IMR-90 (cell line): ENCODE measurements at regions not wholly inside any gene's neighbourhood (a gene's known extent, or its start where the extent isn't known, plus 50 kb on each side); places are given as distances from the start of the nearest gene placed in this dataset.

Source experiments
- ATAC-seq: fragments of 200-7000 bp; cut with Tn5 transposase; 2 replicates; pipeline ENCODE4 v1.9.1; 2020; ENCODE audit warnings: low read depth, mild to moderate bottlenecking, moderate library complexity
- BruUV-seq: library from RNA; stranded (reverse); fragments of 400-500 nt; replicated peaks from 2 replicates; lab custom pipeline; 2021; lab: Mats Ljungman, UMichigan
- CTCF ChIA-PET: fragments of 300-600 bp; formaldehyde crosslinking; extraction: SDS; loops from one replicate; lab custom pipeline; 2021; ENCODE audit warnings: antibody characterized with exemption; lab: Yijun Ruan, JAX
- POLR2A ChIA-PET: fragments of 300-600 bp; sonication (Branson Sonifier 250); formaldehyde crosslinking; loops from one replicate; lab custom pipeline; 2022; ENCODE audit warnings: antibody characterized with exemption; ENCODE audit not compliant: unreplicated experiment; lab: Charles Lee
- DNase-seq: peaks from one replicate; pipeline ENCODE4 v3.0.0; 2013
- H2AFZ ChIP-seq: replicated peaks from 2 replicates; pipeline ENCODE3; 2013; ENCODE audit warnings: low read length, mild to moderate bottlenecking; ENCODE audit not compliant: poor library complexity
- H2AK5ac ChIP-seq: 2 replicates; pipeline ENCODE4 v1.6.1; 2013; ENCODE audit warnings: low read depth, low read length, inconsistent platforms
- H2AK9ac ChIP-seq: replicated peaks from 2 replicates; pipeline ENCODE3; 2013; ENCODE audit warnings: mild to moderate bottlenecking, low read depth, low read length, moderate library complexity; ENCODE audit not compliant: poor library complexity
- H2BK120ac ChIP-seq: 2 replicates; pipeline ENCODE4 v1.6.1; 2013; ENCODE audit warnings: low read depth, low read length, inconsistent platforms
- H2BK15ac ChIP-seq: 3 replicates; pipeline ENCODE4 v1.6.1; 2013; ENCODE audit warnings: low read depth, low read length, inconsistent platforms
- H2BK20ac ChIP-seq: 2 replicates; pipeline ENCODE4 v1.6.1; 2013; ENCODE audit warnings: low read depth, mild to moderate bottlenecking, inconsistent platforms, low read length, moderate library complexity
- H2BK5ac ChIP-seq: 2 replicates; pipeline ENCODE4 v1.6.1; 2013; ENCODE audit warnings: mild to moderate bottlenecking, low read depth, low read length, inconsistent platforms; ENCODE audit not compliant: poor library complexity, severe bottlenecking
- H3K14ac ChIP-seq: replicated peaks from 2 replicates; pipeline ENCODE4 v1.6.1; 2013; ENCODE audit warnings: low read depth, low read length, inconsistent platforms
- H3K18ac ChIP-seq: 2 replicates; pipeline ENCODE4 v1.6.1; 2013; ENCODE audit warnings: low read depth, low read length, control low read depth
- H3K23ac ChIP-seq: 2 replicates; pipeline ENCODE4 v1.6.1; 2013; ENCODE audit warnings: low read depth, low read length, inconsistent platforms
- H3K27ac ChIP-seq: 2 replicates; pipeline ENCODE4 v1.5.1; 2013; ENCODE audit warnings: mild to moderate bottlenecking, control low read depth, low read length; ENCODE audit not compliant: insufficient read depth
- H3K27me3 ChIP-seq: 2 replicates; pipeline ENCODE4 v1.6.1; 2013; ENCODE audit warnings: low read length; ENCODE audit not compliant: control insufficient read depth, insufficient read depth
- H3K36me3 ChIP-seq: 2 replicates; pipeline ENCODE4 v1.6.1; 2013; ENCODE audit warnings: low read length, mixed read lengths; ENCODE audit not compliant: control insufficient read depth, insufficient read depth
- H3K4ac ChIP-seq: 2 replicates; pipeline ENCODE4 v1.6.1; 2013; ENCODE audit warnings: low read depth, low read length, inconsistent platforms
- H3K4me1 ChIP-seq: 2 replicates; pipeline ENCODE4 v1.6.1; 2013; ENCODE audit warnings: low read length, mixed read lengths; ENCODE audit not compliant: control insufficient read depth, insufficient read depth
- H3K4me2 ChIP-seq: 2 replicates; pipeline ENCODE4 v1.6.1; 2013; ENCODE audit warnings: low read depth, mild to moderate bottlenecking, control low read depth, low read length, moderate library complexity
- H3K4me3 ChIP-seq: 2 replicates; pipeline ENCODE4 v1.5.1; 2013; ENCODE audit warnings: low read depth, mild to moderate bottlenecking, control low read depth, low read length, moderate library complexity; ENCODE audit not compliant: insufficient read depth
- H3K56ac ChIP-seq: 2 replicates; pipeline ENCODE4 v1.6.1; 2013; ENCODE audit warnings: low read length, inconsistent platforms; ENCODE audit not compliant: insufficient read depth; ENCODE audit errors: extremely low read depth
- H3K79me1 ChIP-seq, 2 experiments: 2 replicates each; pipeline ENCODE4 v1.6.1; 2013; ENCODE audit warnings: low read length in 2 of 2, inconsistent platforms in 1 of 2, low read depth in 1 of 2
- H3K9ac ChIP-seq: 2 replicates; pipeline ENCODE4 v1.6.1; 2013; ENCODE audit warnings: low read depth, low read length, control low read depth
- H3K9me1 ChIP-seq: 2 replicates; pipeline ENCODE4 v1.6.1; 2013; ENCODE audit warnings: low read length, inconsistent platforms; ENCODE audit not compliant: insufficient read depth
- H3K9me3 ChIP-seq: 2 replicates; pipeline ENCODE4 v1.6.1; 2013; ENCODE audit warnings: low read length; ENCODE audit not compliant: control insufficient read depth, insufficient read depth
- H4K20me1 ChIP-seq: 2 replicates; pipeline ENCODE4 v1.6.1; 2013; ENCODE audit warnings: low read length, inconsistent platforms; ENCODE audit not compliant: insufficient read depth
- H4K5ac ChIP-seq: 2 replicates; pipeline ENCODE4 v1.6.1; 2013; ENCODE audit warnings: mild to moderate bottlenecking, low read depth, low read length, control low read depth
- H4K8ac ChIP-seq, 2 experiments: 2 replicates each; pipeline ENCODE4 v1.6.1; 2013; ENCODE audit warnings: low read depth in 2 of 2, low read length in 2 of 2, control low read depth in 1 of 2, inconsistent platforms in 1 of 2
- H4K91ac ChIP-seq: 2 replicates; pipeline ENCODE4 v1.6.1; 2013; ENCODE audit warnings: low read depth, low read length, inconsistent platforms; ENCODE audit not compliant: insufficient read depth
- BHLHE40 ChIP-seq: fragments of 150-350 bp; IDR thresholded peaks from 2 replicates; pipeline ENCODE4 v1.6.1; 2016; ENCODE audit warnings: mild to moderate bottlenecking, low read depth, low read length
- CHD1 ChIP-seq: IDR thresholded peaks from 2 replicates; pipeline ENCODE4 v1.6.1; 2012; ENCODE audit warnings: low read depth, low read length, improper control_type of control experiment
- FOS ChIP-seq: fragments of 150-350 bp; IDR thresholded peaks from 2 replicates; pipeline ENCODE4 v1.6.1; 2016; ENCODE audit warnings: low read depth, low read length
- MXI1 ChIP-seq: IDR thresholded peaks from 2 replicates; pipeline ENCODE4 v1.6.1; 2012; ENCODE audit warnings: low read depth, mild to moderate bottlenecking, low read length, moderate library complexity, borderline replicate concordance
- NFE2L2 ChIP-seq: fragments of 150-350 bp; IDR thresholded peaks from 2 replicates; pipeline ENCODE4 v1.6.1; 2016; ENCODE audit warnings: low read depth, mild to moderate bottlenecking, low read length
- RAD21 ChIP-seq: IDR thresholded peaks from 2 replicates; pipeline ENCODE4 v1.6.1; 2012; ENCODE audit warnings: low read length, improper control_type of control experiment
- WGBS, 2 experiments: methylation state at CpG; one replicate each; pipeline versions ENCODE4 v1.1.5 to v1.1.7; 2013; ENCODE audit warnings: missing lambda C conversion rate in 2 of 2; ENCODE audit not compliant: insufficient read length in 1 of 2; ENCODE audit errors: extremely low coverage in 2 of 2; 5-methylcytosine and 5-hydroxymethylcytosine counted together
- dilution Hi-C: fragments of 300-500 bp; cut with HindIII; formaldehyde crosslinking; loops from one replicate; pipeline ENCODE4 v1.14.3; 2018; ENCODE audit warnings: low sequenced_read_pairs; ENCODE audit not compliant: unreplicated experiment
- in situ Hi-C: fragments of 300-500 bp; cut with MboI; formaldehyde crosslinking; loops from 3 replicates; pipeline ENCODE4 v1.14.3; 2019; ENCODE audit warnings: low sequenced_read_pairs, inconsistent platforms, mixed read lengths
- intact Hi-C: fragments of 100-400 bp; cut with micrococcal nuclease; formaldehyde crosslinking; loops from 2 replicates; pipeline ENCODE4 v1.10.0; 2022
- TF ChIP-seq, protein P1 (sequence below): fragments of 150-350 bp; IDR thresholded peaks from 2 replicates; pipeline ENCODE4 v1.6.1; 2017; ENCODE audit warnings: mild to moderate bottlenecking, antibody characterized with exemption, low read length, low read depth

DNA sequence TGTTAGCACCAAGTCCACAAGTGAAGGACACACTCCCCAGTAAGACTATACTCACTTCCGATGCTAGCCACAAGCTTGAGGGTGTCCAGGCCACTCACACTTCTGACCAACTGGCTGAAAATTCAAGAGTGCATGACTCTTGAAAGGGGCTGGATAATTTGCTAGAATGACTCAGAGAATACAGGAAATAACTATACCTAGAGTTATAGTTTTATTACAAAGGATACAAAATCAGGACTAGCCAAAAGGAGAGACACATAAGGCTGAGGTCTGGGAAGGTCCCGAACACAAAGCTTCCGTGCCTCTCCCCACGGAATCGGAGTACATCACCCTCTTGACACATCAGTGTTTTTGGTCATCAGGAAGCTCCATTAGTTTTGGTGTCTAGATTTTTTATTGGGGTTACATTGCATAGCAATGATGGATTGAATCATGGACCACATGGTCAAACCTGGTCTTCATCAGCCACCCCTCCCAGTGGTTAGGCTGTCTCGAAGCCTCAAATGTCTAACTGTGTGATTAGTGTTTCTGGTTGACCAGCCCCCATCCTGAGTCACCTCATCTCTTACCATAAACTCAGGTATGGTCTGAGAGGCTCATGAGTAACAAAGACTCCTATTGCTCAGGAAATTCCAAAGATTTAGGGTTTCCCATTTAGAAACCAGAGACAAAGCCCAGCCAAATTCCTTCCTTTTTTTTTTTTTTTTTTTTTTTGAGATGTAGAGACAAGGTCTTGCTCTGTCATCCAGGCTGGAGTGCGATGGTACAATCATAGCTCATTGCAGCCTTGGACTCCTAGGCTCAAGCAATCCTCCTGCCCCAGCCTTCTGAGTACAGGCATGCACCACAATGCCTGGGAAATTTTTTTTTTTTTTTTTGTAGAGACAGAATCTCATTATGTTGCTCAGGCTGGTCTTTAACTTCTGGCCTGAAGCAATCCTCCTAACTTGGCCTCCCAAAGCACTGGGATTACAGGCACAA lies 472.0 kb upstream of the TBX3 start:
- POLR2A ChIA-PET: no interaction called here
- Histone ChIP-seq H3K4me1 (no peaks in the 10 kb centered on the region; the same call in 1 of the 2 replicates), H3K4ac (peak overlapping the region; percentile 90), H2BK20ac (peak overlapping the region; percentile 92), H4K91ac (peak overlapping the region; percentile 81), H3K27ac (peak overlapping the region; percentile 55), H3K56ac (peak overlapping the region; percentile 76), H3K9me3 (no peaks in the 10 kb centered on the region), H4K5ac (peak overlapping the region; percentile 19; the same call in 1 of the 2 replicates), H2AK5ac (peak overlapping the region; percentile 79), H2BK15ac (peak overlapping the region; percentile 77), H3K4me3 (no peak overlapping the region), H3K79me1 (no peaks in the 10 kb centered on the region), H2AK9ac (no peak overlapping the region), H3K18ac (peak overlapping the region; percentile 71; the same call in 1 of the 2 replicates), H3K27me3 (no peaks in the 10 kb centered on the region), H3K36me3 (no peaks in the 10 kb centered on the region), H3K14ac (peak overlapping the region; percentile 80; the same call in 1 of the 2 replicates), H2AFZ (peak overlapping the region; percentile 50), H3K4me2 (peak overlapping the region; percentile 54; the same call in 1 of the 2 replicates), H4K8ac (peak overlapping the region; percentile 42 to 88; a peak in 3 of 4 replicates), H3K9ac (no peak overlapping the region), H3K23ac (peak overlapping the region; percentile 39; the same call in 1 of the 2 replicates), H2BK120ac (peak overlapping the region; percentile 93), H2BK5ac (peak overlapping the region; percentile 86), H4K20me1 (no peaks in the 10 kb centered on the region), H3K9me1 (no peaks in the 10 kb centered on the region)
- intact Hi-C loops (loop anchor here (5.0 kb wide), 1 partner anchor 764 kb away; no protein-coding TSS in a partner anchor), in situ Hi-C loops (no loop called here), dilution Hi-C loops (no loop called here)
- no peak for TF ChIP-seq NFE2L2
- peak; percentile 57 for TF ChIP-seq FOS
- TF ChIP-seq RAD21: peak; percentile 31; the same call in 1 of the 2 replicates
- TF ChIP-seq MXI1: no peak
- no peak for TF ChIP-seq CHD1
- TF ChIP-seq, protein P1, sequence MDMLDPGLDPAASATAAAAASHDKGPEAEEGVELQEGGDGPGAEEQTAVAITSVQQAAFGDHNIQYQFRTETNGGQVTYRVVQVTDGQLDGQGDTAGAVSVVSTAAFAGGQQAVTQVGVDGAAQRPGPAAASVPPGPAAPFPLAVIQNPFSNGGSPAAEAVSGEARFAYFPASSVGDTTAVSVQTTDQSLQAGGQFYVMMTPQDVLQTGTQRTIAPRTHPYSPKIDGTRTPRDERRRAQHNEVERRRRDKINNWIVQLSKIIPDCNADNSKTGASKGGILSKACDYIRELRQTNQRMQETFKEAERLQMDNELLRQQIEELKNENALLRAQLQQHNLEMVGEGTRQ: 0 out of 2 replicates have a peak, but pooled peaks have one; percentile 40
- peak; percentile 58; the same call in 1 of the 2 replicates for TF ChIP-seq BHLHE40
- no TSS peak for BruUV-seq
- ATAC-seq (peak; percentile 88), DNase-seq (peak; percentile 95)
- no CpG with 5 or more reads among the region's 7 CpGs for WGBS, 2 experiments
- CTCF ChIA-PET: interaction anchor here (0.6 to 0.7 kb wide), 2 partner anchors 14 to 472 kb away, joined by 3 to 5 read pairs; partner anchors contain the start of gene TBX3
